Loucy (cell line): ENCODE measurements at regions not wholly inside any gene's neighbourhood (a gene's known extent, or its start where the extent isn't known, plus 50 kb on each side); places are given as distances from the start of the nearest gene placed in this dataset.
A peak's percentile ranks its signal among the peaks of the same experiment; 100 is the strongest.

Experiments
- H2AFZ ChIP-seq: fragments of 200-600 bp; sonication (generic); 2 replicates; pipeline ENCODE4 v1.6.0; 2016; ENCODE audit warnings: antibody characterized with exemption, mild to moderate bottlenecking, low read length, moderate library complexity
- H3F3A ChIP-seq: fragments of 200-600 bp; 2 replicates; pipeline ENCODE4 v1.6.0; 2016; ENCODE audit warnings: antibody characterized with exemption, low read depth, mild to moderate bottlenecking
- H3K27me3 ChIP-seq: fragments of 200-600 bp; sonication (generic); 2 replicates; pipeline ENCODE4 v1.6.1; 2014; ENCODE audit warnings: low read length, mild to moderate bottlenecking; ENCODE audit not compliant: insufficient read depth, poor library complexity, severe bottlenecking
- H3K36me3 ChIP-seq: fragments of 200-600 bp; sonication (generic); 2 replicates; pipeline ENCODE4 v1.6.1; 2016; ENCODE audit warnings: low read length; ENCODE audit not compliant: insufficient read depth
- H3K4me1 ChIP-seq: fragments of 200-600 bp; sonication (generic); 2 replicates; pipeline ENCODE4 v1.5.1; 2014; ENCODE audit warnings: low read length, mild to moderate bottlenecking; ENCODE audit not compliant: insufficient read depth, poor library complexity, severe bottlenecking
- H3K4me2 ChIP-seq: fragments of 200-600 bp; sonication (generic); 2 replicates; pipeline ENCODE4 v1.6.0; 2014; ENCODE audit warnings: antibody characterized with exemption, low read length, low read depth, mild to moderate bottlenecking; ENCODE audit not compliant: poor library complexity, severe bottlenecking
- H3K4me3 ChIP-seq: fragments of 200-600 bp; sonication (generic); 2 replicates; pipeline ENCODE4 v1.5.1; 2014; ENCODE audit warnings: low read length, mild to moderate bottlenecking, mixed read lengths; ENCODE audit not compliant: poor library complexity, severe bottlenecking
- H3K79me2 ChIP-seq: fragments of 200-600 bp; sonication (generic); 2 replicates; pipeline ENCODE4 v1.6.1; 2014; ENCODE audit warnings: low read length; ENCODE audit not compliant: insufficient read depth
- H3K9ac ChIP-seq: fragments of 200-600 bp; sonication (generic); 2 replicates; pipeline ENCODE4 v1.6.0; 2014; ENCODE audit warnings: mild to moderate bottlenecking, low read depth, low read length, moderate library complexity; ENCODE audit not compliant: poor library complexity, severe bottlenecking
- H3K9me2 ChIP-seq: fragments of 200-600 bp; sonication (generic); replicated peaks from 2 replicates; pipeline ENCODE4 v1.6.1; 2016; ENCODE audit warnings: low read depth, low read length, mixed read lengths
- H3K9me3 ChIP-seq: fragments of 200-600 bp; sonication (generic); 2 replicates; pipeline ENCODE4 v1.6.1; 2014; ENCODE audit warnings: mild to moderate bottlenecking, antibody characterized with exemption, low read length, low read depth; ENCODE audit not compliant: insufficient read depth
- H4K20me1 ChIP-seq: fragments of 200-600 bp; sonication (generic); 2 replicates; pipeline ENCODE4 v1.6.0; 2014; ENCODE audit warnings: antibody characterized with exemption, low read length, mild to moderate bottlenecking; ENCODE audit not compliant: insufficient read depth, poor library complexity, severe bottlenecking
- EZH2phosphoT487 ChIP-seq: fragments of 200-600 bp; IDR thresholded peaks from 2 replicates; pipeline ENCODE4 v1.6.1; 2018; ENCODE audit warnings: antibody characterized with exemption, mild to moderate bottlenecking, moderate library complexity, borderline replicate concordance
- TF ChIP-seq, protein P1 (sequence below): fragments of 200-600 bp; sonication (generic); conservative IDR thresholded peaks from 2 replicates; pipeline ENCODE4 v1.5.1; 2014; ENCODE audit warnings: mild to moderate bottlenecking, antibody characterized with exemption, low read length

DNA sequence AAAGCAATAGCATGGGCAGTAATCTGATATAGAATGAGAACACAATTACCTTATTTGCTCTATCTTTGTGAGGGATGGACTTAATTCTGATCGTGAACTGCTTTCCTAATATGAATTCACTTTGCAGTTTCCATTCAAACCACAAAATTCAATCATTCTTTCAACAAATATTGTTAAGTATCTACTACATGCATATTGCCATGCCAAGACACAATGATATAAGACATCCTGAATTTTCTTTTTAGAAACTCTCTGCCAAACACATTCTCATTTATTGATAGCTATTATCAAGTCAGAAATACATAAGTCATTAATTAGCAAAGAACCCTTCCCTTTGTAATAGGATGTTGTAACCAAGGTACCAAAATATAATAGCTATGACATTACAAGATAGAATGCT lies 121.6 kb upstream of the TARS1 start:
- Histone ChIP-seq H3K79me2 (no peaks in the 10 kb centered on the region), H3F3A (no peaks in the 10 kb centered on the region), H3K4me1 (peaks cover 7% of the 10 kb centered on the region), H3K27me3 (no peaks in the 10 kb centered on the region), H4K20me1 (no peaks in the 10 kb centered on the region), H3K9ac (no peak overlapping the region), H3K9me3 (no peaks in the 10 kb centered on the region), H2AFZ (peak overlapping the region; percentile 50), H3K36me3 (no peaks in the 10 kb centered on the region), H3K4me2 (peak overlapping the region; percentile 27), H3K4me3 (no peak overlapping the region), H3K9me2 (no peaks in the 10 kb centered on the region)
- TF ChIP-seq, protein P1, sequence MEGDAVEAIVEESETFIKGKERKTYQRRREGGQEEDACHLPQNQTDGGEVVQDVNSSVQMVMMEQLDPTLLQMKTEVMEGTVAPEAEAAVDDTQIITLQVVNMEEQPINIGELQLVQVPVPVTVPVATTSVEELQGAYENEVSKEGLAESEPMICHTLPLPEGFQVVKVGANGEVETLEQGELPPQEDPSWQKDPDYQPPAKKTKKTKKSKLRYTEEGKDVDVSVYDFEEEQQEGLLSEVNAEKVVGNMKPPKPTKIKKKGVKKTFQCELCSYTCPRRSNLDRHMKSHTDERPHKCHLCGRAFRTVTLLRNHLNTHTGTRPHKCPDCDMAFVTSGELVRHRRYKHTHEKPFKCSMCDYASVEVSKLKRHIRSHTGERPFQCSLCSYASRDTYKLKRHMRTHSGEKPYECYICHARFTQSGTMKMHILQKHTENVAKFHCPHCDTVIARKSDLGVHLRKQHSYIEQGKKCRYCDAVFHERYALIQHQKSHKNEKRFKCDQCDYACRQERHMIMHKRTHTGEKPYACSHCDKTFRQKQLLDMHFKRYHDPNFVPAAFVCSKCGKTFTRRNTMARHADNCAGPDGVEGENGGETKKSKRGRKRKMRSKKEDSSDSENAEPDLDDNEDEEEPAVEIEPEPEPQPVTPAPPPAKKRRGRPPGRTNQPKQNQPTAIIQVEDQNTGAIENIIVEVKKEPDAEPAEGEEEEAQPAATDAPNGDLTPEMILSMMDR, result no peak
- no peak for TF ChIP-seq EZH2phosphoT487

DNA sequence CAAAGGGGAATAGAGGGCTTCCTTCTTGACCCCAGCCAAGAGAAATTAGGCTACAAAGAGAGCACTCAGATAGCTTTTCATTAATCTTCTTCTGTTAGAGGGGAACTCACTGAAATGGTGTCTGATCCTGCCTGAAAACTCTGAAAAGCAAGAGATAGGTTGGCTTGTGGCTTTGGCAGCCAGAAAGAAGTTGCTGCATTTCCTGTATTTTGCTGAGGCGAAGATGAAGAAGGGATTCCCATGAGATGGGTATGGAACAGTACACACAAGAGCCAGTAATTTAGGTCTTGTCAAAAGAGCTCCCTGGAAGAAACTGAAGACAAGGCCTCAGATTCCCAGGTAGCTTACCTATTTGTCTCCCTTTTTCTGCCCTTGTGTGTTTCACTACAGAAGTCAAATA lies 120.9 kb upstream of the TARS1 start:
- Histone ChIP-seq H3F3A (no peaks in the 10 kb centered on the region), H3K36me3 (no peaks in the 10 kb centered on the region), H3K27me3 (no peaks in the 10 kb centered on the region), H3K4me3 (no peak overlapping the region), H3K4me2 (peak overlapping the region; percentile 27), H3K9me3 (no peaks in the 10 kb centered on the region), H3K4me1 (peaks cover 7% of the 10 kb centered on the region), H3K9ac (no peak overlapping the region), H2AFZ (peak overlapping the region; percentile 50), H3K79me2 (no peaks in the 10 kb centered on the region), H3K9me2 (no peaks in the 10 kb centered on the region), H4K20me1 (no peaks in the 10 kb centered on the region)
- TF ChIP-seq, protein P1, result no peak
- TF ChIP-seq EZH2phosphoT487, result no peak

DNA sequence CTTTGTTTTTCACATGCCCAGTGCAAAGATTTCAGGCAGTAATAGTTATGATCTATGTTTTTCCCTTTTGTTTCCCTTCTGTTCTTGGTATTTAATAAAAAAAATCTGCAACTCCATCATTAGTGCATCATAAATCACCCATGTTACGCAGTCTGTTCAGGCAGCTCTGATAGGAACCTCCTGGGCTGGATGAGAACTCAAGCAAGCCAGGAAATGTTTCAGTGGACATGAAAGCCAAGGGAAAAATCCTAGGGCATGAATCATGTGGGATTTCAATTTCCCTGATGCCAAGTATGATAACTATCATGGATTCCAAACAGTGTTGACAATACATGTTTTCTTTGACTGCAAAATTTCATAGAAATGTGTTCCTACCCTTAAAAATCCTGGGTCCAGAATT lies 119.7 kb upstream of the TARS1 start:
- Histone ChIP-seq H3K36me3 (no peaks in the 10 kb centered on the region), H3K79me2 (no peaks in the 10 kb centered on the region), H3K9me2 (no peaks in the 10 kb centered on the region), H4K20me1 (no peaks in the 10 kb centered on the region), H3K4me2 (no peak overlapping the region), H3K9me3 (no peaks in the 10 kb centered on the region), H3K27me3 (no peaks in the 10 kb centered on the region), H3K4me3 (no peak overlapping the region), H3F3A (no peaks in the 10 kb centered on the region), H3K4me1 (peaks cover 7% of the 10 kb centered on the region), H2AFZ (no peak overlapping the region), H3K9ac (no peak overlapping the region)
- TF ChIP-seq, protein P1, result no peak
- no peak for TF ChIP-seq EZH2phosphoT487
